ENCODE measurements at regions not wholly inside any gene's neighbourhood (a gene's known extent, or its start where the extent isn't known, plus 50 kb on each side); places are given as distances from the start of the nearest gene placed in this dataset.

DNA sequence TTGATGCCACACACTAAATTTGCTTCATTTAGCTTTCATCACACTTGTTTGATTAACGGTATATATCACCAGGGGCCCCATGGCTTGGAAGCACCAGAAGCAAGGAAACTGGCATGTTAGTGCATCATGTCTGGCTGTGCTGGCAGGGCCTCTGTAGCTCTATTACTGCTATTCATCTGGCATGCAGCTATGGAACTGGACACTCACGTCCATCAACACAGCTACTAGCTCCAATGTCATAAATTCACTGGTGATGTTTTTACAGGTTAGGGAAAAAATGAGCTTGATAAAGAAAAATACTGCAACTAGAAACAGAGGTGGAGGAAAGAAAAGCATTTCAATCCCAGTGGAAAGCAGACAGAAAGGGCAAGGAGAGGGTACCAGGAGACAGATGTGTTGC lies 343.2 kb downstream of the DEPDC1B start:
- TF ChIP-seq, protein P1, sequence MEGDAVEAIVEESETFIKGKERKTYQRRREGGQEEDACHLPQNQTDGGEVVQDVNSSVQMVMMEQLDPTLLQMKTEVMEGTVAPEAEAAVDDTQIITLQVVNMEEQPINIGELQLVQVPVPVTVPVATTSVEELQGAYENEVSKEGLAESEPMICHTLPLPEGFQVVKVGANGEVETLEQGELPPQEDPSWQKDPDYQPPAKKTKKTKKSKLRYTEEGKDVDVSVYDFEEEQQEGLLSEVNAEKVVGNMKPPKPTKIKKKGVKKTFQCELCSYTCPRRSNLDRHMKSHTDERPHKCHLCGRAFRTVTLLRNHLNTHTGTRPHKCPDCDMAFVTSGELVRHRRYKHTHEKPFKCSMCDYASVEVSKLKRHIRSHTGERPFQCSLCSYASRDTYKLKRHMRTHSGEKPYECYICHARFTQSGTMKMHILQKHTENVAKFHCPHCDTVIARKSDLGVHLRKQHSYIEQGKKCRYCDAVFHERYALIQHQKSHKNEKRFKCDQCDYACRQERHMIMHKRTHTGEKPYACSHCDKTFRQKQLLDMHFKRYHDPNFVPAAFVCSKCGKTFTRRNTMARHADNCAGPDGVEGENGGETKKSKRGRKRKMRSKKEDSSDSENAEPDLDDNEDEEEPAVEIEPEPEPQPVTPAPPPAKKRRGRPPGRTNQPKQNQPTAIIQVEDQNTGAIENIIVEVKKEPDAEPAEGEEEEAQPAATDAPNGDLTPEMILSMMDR (IDR thresholded peaks at IDR 0.05) = no peak
- ATAC-seq (ENCODE audit: low FRiP score) = no peak
- DNase-seq (ENCODE audit: low spot score) = no peak

DNA sequence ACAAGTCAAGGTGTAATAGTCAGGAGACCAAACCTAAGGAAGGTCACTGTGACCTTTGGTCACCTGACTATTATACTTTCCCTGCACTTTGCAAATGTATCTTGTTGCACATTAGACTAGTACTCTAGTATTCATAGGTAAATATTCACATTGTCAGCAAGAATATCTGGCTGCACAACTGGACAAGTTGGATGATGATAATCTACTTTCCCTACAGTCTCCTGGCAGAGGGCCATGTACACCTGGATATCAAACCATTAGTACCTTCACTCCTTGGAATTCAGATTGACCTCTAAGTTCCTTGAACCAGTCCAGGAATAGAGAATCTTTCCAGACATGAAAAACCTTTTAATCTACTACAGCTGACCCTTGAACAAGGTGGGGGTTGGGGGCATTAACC lies 344.8 kb downstream of the DEPDC1B start:
- no peak for DNase-seq (ENCODE audit: low spot score)
- no peak for ATAC-seq (ENCODE audit: low FRiP score)
- TF ChIP-seq, protein P1 (IDR thresholded peaks at IDR 0.05) = no peak

- TF ChIP-seq, protein P1 (IDR thresholded peaks at IDR 0.05) = no peak
- ATAC-seq (ENCODE audit: low FRiP score) = no peak
- DNase-seq (ENCODE audit: low spot score) = no peak
Measured at GRCh38 chr5:60354311-60354710, 345.7 kb downstream of the DEPDC1B start.

DNA sequence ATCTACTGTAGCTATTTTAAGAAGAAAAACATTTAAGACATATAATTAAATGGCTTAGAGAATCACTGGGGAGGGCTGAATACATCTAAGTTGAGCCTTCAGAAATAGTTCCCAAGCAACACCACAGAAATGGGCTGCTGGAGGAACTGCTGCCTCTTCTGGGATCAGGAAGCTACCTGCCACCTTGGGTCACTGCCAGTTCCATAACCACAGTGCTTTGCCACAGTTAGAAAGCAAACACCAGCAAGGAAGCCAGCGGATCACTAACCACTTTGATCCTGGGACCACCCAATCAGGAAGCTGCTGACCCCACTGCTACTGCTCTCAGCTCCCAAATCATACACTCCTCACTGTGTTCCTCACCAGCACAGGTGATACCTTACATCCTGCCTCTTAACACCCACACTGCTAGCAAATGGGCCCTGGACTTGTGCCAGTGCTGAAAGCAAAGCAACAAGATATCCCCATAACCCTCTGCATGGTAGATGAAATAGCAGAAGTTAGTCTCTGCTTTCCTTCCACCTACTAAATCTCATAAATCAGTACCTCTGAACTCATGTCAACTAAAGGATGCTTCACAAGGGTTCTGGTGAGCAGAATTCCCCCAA lies 346.9 kb downstream of the DEPDC1B start:
- no peak for ATAC-seq (ENCODE audit: low FRiP score)
- TF ChIP-seq, protein P1 (IDR thresholded peaks at IDR 0.05) = no peak

GRCh38 chr5:60350794-60351193 lies 349.2 kb downstream of the DEPDC1B start:
- TF ChIP-seq, protein P1 (IDR thresholded peaks at IDR 0.05) = no peak
- DNase-seq (ENCODE audit: low spot score) = no peak
- no peak for ATAC-seq (ENCODE audit: low FRiP score)

More for the DNA sequence above, 346.9 kb downstream of the DEPDC1B start:
- no peak for DNase-seq (ENCODE audit: low spot score)

DNA sequence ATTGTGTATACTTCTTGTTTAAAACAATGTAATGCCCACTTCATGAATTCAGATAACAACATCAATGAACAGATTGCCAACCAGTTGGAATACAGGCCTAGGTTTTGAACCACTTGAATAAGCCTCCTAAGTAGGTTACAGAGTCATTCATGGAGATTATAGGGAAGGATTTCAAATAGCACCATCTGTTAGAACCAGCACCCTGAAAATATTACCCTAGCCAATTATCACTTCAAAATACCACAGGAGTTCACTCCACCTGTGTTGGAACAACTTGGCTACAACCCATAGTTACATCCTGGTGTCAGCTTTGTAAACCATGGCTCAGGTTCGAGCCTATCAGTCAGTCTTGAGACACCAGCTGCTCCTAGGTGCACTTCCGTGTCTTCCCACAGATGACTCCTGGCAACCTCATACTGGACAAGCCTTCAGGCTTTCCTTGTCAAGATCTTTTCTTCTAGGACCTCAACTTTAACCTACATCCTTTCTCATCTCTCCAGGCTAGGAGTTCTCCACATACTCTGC lies 350.0 kb downstream of the DEPDC1B start:
- TF ChIP-seq, protein P1 (IDR thresholded peaks at IDR 0.05) = no peak
- DNase-seq (ENCODE audit: low spot score) (no peak), ATAC-seq (ENCODE audit: low FRiP score) (no peak)

- ATAC-seq (ENCODE audit: low FRiP score) = no peak
- DNase-seq (ENCODE audit: low spot score) = no peak
- TF ChIP-seq, protein P1 (IDR thresholded peaks at IDR 0.05) = no peak
Measured at GRCh38 chr5:60346393-60346792, 353.6 kb downstream of the DEPDC1B start.

Measured in omental fat pad (tissue), 3 donors.